Gastroesophageal sphincter (tissue), 3 donors: ENCODE measurements at regions not wholly inside any gene's neighbourhood (a gene's known extent, or its start where the extent isn't known, plus 50 kb on each side); places are given as distances from the start of the nearest gene placed in this dataset.

Source experiments
- CTCF ChIP-seq, 4 experiments: fragments of 200-600 bp in 2 of 4; fragments of 450-650 bp in 2 of 4; sonication (generic) in 1 of 4; IDR thresholded peaks; one replicate each; pipeline ENCODE4 v1.5.1; 2017 to 2019; ENCODE audit warnings: antibody characterized with exemption in 4 of 4, mild to moderate bottlenecking in 2 of 4, moderate library complexity in 2 of 4
- EP300 ChIP-seq: sonication (generic); formaldehyde crosslinking; IDR thresholded peaks from one replicate; pipeline ENCODE4 v1.6.1; 2017; ENCODE audit warnings: antibody characterized with exemption, mild to moderate bottlenecking
- POLR2A ChIP-seq, 2 donors: fragments of 450-650 bp; IDR thresholded peaks; one replicate each; pipeline ENCODE4 v1.6.1; 2017; ENCODE audit warnings: antibody characterized with exemption in 2 of 2, mild to moderate bottlenecking in 2 of 2, moderate library complexity in 1 of 2
- POLR2AphosphoS5 ChIP-seq: sonication (generic); formaldehyde crosslinking; IDR thresholded peaks from one replicate; pipeline ENCODE4 v1.6.1; 2017; ENCODE audit warnings: antibody characterized with exemption

- no peak for TF ChIP-seq POLR2A (IDR thresholded peaks at IDR 0.05)
- TF ChIP-seq CTCF (IDR thresholded peaks at IDR 0.05), result no peak
- TF ChIP-seq POLR2AphosphoS5, result no peak
- no peak for TF ChIP-seq EP300
Measured at GRCh38 chr16:66032841-66033240, 333.6 kb upstream of the CDH5 start.
